ENCODE measurements at regions not wholly inside any gene's neighbourhood (a gene's known extent, or its start where the extent isn't known, plus 50 kb on each side); places are given as distances from the start of the nearest gene placed in this dataset.

DNA sequence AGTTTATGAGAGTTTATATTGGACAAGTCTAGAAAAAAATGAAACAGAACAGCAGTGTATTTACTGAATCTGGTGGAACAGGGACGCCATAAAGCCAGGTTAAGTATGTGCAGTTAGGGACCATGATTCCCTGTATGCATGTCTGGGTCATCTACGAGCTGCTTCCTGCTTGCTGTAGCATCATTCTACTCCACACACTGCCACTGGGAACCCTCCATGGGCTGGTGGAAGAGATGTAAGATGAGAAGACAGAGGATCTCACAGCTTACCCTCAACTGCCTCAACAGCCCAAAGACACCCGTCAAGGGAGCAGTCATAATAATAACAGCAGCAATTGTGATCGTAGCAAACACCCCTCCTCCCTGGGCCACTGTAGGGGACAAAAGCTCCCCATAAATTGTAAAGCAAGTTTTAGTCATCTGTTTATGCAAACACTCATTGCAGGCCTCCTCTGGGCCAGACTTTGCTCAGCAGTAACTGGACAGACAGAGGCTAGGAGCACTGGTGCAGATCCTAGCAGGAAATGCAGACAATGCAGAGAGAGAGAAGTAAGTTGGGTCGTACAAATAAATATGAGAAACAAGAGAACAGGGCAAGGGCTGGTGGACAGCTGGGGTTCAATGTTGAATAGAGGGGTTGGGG, 188.0 kb downstream of the SOX9 start:
- TF ChIP-seq GATA2 (IDR thresholded peaks at IDR 0.05; ENCODE audit: low read depth, low read length): no peak
- no peak for TF ChIP-seq GATA3 (IDR thresholded peaks at IDR 0.05; ENCODE audit: low read depth, low read length)
